SK-N-SH (cell line): ENCODE measurements at regions not wholly inside any gene's neighbourhood (a gene's known extent, or its start where the extent isn't known, plus 50 kb on each side); places are given as distances from the start of the nearest gene placed in this dataset.

Experiments
- CTCF ChIP-seq: fragments of 200-600 bp; sonication (generic); IDR thresholded peaks from 2 replicates; pipeline ENCODE4 v1.6.1; 2017; ENCODE audit warnings: antibody characterized with exemption, mild to moderate bottlenecking, moderate library complexity
- RAD21 ChIP-seq: IDR thresholded peaks from 2 replicates; pipeline ENCODE4 v1.6.1; 2012; ENCODE audit warnings: mild to moderate bottlenecking, low read length
- USF1 ChIP-seq: IDR thresholded peaks from 2 replicates; pipeline ENCODE4 v1.4.0; 2012; ENCODE audit warnings: low read depth, borderline replicate concordance

- peak; percentile 39; the same call in 1 of the 2 replicates for TF ChIP-seq CTCF
- TF ChIP-seq RAD21, result no peak
- no peak for TF ChIP-seq USF1
These were observed 116.1 kb downstream of the KLF13 start for GRCh38 chr15:31442699-31443111.
